Heart left ventricle (tissue), 13 donors: ENCODE measurements at regions not wholly inside any gene's neighbourhood (a gene's known extent, or its start where the extent isn't known, plus 50 kb on each side); places are given as distances from the start of the nearest gene placed in this dataset.

ENCODE experiments used
- CTCF ChIP-seq, 12 donors: fragments of 200-600 bp; sonication (generic) in 4 of 12; IDR thresholded peaks; one replicate each; pipeline versions ENCODE4 v1.5.0 to v1.8.0; 2018 to 2022; ENCODE audit warnings: antibody characterized with exemption in 12 of 12, mild to moderate bottlenecking in 5 of 12
- POLR2A ChIP-seq, 2 donors: fragments of 450-650 bp; IDR thresholded peaks; one replicate each; pipeline ENCODE4 v1.6.1; 2017; ENCODE audit warnings: antibody characterized with exemption in 2 of 2, mild to moderate bottlenecking in 2 of 2, moderate library complexity in 2 of 2
- donor health status: ischemic (EF 13 %, LVEDD 7.1; RV severe dilation, severe dysfunction).
- donor health status: DM: no; HTN: yes; CAD: no.
- donor health status: DM: no; HTN: no; CAD: no.
- donor health status: ischemic (EF 25% LVEDD 6.9; RV normal size, moderate dysfunction).
- donor health status: ischemic (EF 25% LVEDD 5.7; RV mildly dilated, moderate dysfunction).
- donor health status: ischemic (EF 35%, LVEDD 5.7; RV mildly dilated, moderate dysfunction).
- donor health status: nonischemic (EF 11% LVEDD 7.7; RV severe dilation, severe dysfunction).
- donor health status: DM: yes; HTN: yes; CAD: no.
- donor health status: PGD.
- donor health status: ischemic (EF 29% LVEDD 5.4; RV normal size, mild dysfunction).
- donor health status: nonischemic (EF 23%, LVEDD 6.1; RV moderate dilation, normal function).

- TF ChIP-seq CTCF (IDR thresholded peaks at IDR 0.05) (no peak), POLR2A (IDR thresholded peaks at IDR 0.05) (no peak)
These were observed 119.9 kb upstream of the PZP start for GRCh38 chr12:9328065-9328464.
